ENCODE measurements at regions not wholly inside any gene's neighbourhood (a gene's known extent, or its start where the extent isn't known, plus 50 kb on each side); places are given as distances from the start of the nearest gene placed in this dataset.

DNA sequence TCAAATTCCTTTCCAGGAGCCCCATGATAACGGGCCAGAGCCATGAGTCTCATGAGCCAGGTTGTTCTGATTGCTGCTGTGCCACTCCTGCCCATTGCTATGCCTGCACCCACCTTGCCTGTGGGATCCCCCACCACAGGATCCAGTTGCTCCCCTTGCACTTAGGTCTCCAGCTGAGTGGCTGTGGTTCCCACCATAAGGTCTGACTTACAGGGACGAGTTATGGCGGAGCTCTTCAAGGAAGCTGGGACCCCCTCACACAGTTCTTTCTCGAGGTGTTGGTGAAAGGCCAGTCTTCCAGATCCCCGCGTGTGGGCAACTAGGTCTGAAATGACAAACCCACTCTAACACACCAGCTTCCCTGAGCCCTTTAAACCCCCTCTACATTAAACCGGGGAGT is 111.9 kb upstream of the C14orf180 start:
- H3K79me2 ChIP-seq (ENCODE audit: control insufficient read depth, insufficient read depth, low read length) = no peaks in the 10 kb centered on the region
- H3K4me1 ChIP-seq (ENCODE audit: control insufficient read depth, extremely low read depth, insufficient read depth, low read length) = no peaks in the 10 kb centered on the region
- no peak overlapping the region for H3K27ac ChIP-seq (ENCODE audit: control insufficient read depth, insufficient read depth, low read length)
- H3K9ac ChIP-seq (ENCODE audit: control insufficient read depth, extremely low read depth, insufficient read depth, low read length) = no peak overlapping the region
- no peak overlapping the region for H3K4me3 ChIP-seq (ENCODE audit: control insufficient read depth in 2 of 3, extremely low read depth in 1 of 3, insufficient read depth in 2 of 3, low read depth in 1 of 3, low read length in 3 of 3)
- no peak for TF ChIP-seq EZH2 (IDR thresholded peaks at IDR 0.05; ENCODE audit: low read length)
- TF ChIP-seq, protein P1, sequence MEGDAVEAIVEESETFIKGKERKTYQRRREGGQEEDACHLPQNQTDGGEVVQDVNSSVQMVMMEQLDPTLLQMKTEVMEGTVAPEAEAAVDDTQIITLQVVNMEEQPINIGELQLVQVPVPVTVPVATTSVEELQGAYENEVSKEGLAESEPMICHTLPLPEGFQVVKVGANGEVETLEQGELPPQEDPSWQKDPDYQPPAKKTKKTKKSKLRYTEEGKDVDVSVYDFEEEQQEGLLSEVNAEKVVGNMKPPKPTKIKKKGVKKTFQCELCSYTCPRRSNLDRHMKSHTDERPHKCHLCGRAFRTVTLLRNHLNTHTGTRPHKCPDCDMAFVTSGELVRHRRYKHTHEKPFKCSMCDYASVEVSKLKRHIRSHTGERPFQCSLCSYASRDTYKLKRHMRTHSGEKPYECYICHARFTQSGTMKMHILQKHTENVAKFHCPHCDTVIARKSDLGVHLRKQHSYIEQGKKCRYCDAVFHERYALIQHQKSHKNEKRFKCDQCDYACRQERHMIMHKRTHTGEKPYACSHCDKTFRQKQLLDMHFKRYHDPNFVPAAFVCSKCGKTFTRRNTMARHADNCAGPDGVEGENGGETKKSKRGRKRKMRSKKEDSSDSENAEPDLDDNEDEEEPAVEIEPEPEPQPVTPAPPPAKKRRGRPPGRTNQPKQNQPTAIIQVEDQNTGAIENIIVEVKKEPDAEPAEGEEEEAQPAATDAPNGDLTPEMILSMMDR (optimal IDR thresholded peaks at IDR 0.05 in 1 of 3, IDR thresholded peaks at IDR 0.05 in 1 of 3, conservative IDR thresholded peaks at IDR 0.05 in 1 of 3; ENCODE audit: extremely low read depth in 1 of 3, insufficient read depth in 2 of 3, low read length in 3 of 3) = no peak
- H4K20me1 ChIP-seq (ENCODE audit: control insufficient read depth, extremely low read depth, insufficient read depth, low read length) = no peaks in the 10 kb centered on the region
- H3K27me3 ChIP-seq (ENCODE audit: control insufficient read depth, extremely low read depth, insufficient read depth, low read length) = no peaks in the 10 kb centered on the region
- H3K9me3 ChIP-seq (ENCODE audit: control insufficient read depth, low read depth, low read length) = no peaks in the 10 kb centered on the region
- DNase-seq (ENCODE audit: low read depth, low spot score) (no peak), FAIRE-seq (no peak)
- H3K36me3 ChIP-seq (ENCODE audit: control insufficient read depth in 2 of 2, extremely low read depth in 1 of 2, insufficient read depth in 2 of 2, low read length in 2 of 2) = no peaks in the 10 kb centered on the region
- no peak overlapping the region for H3K4me2 ChIP-seq (ENCODE audit: control insufficient read depth, extremely low read depth, insufficient read depth, low read depth, low read length)
- no peaks in the 10 kb centered on the region for H3K9me1 ChIP-seq (ENCODE audit: control insufficient read depth, extremely low read depth, insufficient read depth, low read length)
- H2AFZ ChIP-seq (ENCODE audit: control insufficient read depth, low read length) = no peak overlapping the region
- dilution Hi-C loops (cut with MboI; ENCODE audit: extremely low pct_ligation_motif_present, low sequenced_read_pairs) = no loop called here

DNA sequence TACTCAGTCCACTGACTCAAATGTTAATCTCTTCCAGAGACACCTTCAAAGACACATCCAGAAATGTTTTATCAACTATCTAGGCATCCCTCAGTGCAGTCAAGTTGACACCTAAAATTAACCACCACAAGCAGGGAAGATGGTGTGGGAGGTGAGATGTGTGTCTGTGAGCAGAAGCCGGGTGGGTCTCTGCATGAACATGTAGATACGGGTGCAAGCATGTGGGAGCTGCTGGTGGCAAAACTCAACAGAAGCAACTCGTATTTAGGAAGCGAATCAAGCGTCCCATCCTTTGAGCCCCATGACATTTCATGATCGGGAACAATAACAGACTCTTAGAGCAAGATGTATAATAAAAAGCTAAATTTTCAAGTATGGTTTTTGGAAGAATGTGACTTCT is 110.0 kb upstream of the C14orf180 start:
- no peak for DNase-seq (ENCODE audit: low read depth, low spot score)
- no peak overlapping the region for H3K27ac ChIP-seq (ENCODE audit: control insufficient read depth, insufficient read depth, low read length)
- no peak overlapping the region for H3K4me3 ChIP-seq (ENCODE audit: control insufficient read depth in 2 of 3, extremely low read depth in 1 of 3, insufficient read depth in 2 of 3, low read depth in 1 of 3, low read length in 3 of 3)
- H3K9ac ChIP-seq (ENCODE audit: control insufficient read depth, extremely low read depth, insufficient read depth, low read length) = no peak overlapping the region
- H3K36me3 ChIP-seq (ENCODE audit: control insufficient read depth in 2 of 2, extremely low read depth in 1 of 2, insufficient read depth in 2 of 2, low read length in 2 of 2) = no peaks in the 10 kb centered on the region
- TF ChIP-seq, protein P1 (optimal IDR thresholded peaks at IDR 0.05 in 1 of 3, IDR thresholded peaks at IDR 0.05 in 1 of 3, conservative IDR thresholded peaks at IDR 0.05 in 1 of 3; ENCODE audit: extremely low read depth in 1 of 3, insufficient read depth in 2 of 3, low read length in 3 of 3) = no peak
- no peak for TF ChIP-seq EZH2 (IDR thresholded peaks at IDR 0.05; ENCODE audit: low read length)
- H3K9me1 ChIP-seq (ENCODE audit: control insufficient read depth, extremely low read depth, insufficient read depth, low read length) = no peaks in the 10 kb centered on the region
- no peaks in the 10 kb centered on the region for H3K9me3 ChIP-seq (ENCODE audit: control insufficient read depth, low read depth, low read length)
- dilution Hi-C loops (cut with MboI; ENCODE audit: extremely low pct_ligation_motif_present, low sequenced_read_pairs) = no loop called here
- no peak overlapping the region for H3K4me2 ChIP-seq (ENCODE audit: control insufficient read depth, extremely low read depth, insufficient read depth, low read depth, low read length)
- no peak overlapping the region for H2AFZ ChIP-seq (ENCODE audit: control insufficient read depth, low read length)
- no peaks in the 10 kb centered on the region for H4K20me1 ChIP-seq (ENCODE audit: control insufficient read depth, extremely low read depth, insufficient read depth, low read length)
- FAIRE-seq = no peak
- H3K79me2 ChIP-seq (ENCODE audit: control insufficient read depth, insufficient read depth, low read length) = no peaks in the 10 kb centered on the region
- H3K27me3 ChIP-seq (ENCODE audit: control insufficient read depth, extremely low read depth, insufficient read depth, low read length) = no peaks in the 10 kb centered on the region
- no peaks in the 10 kb centered on the region for H3K4me1 ChIP-seq (ENCODE audit: control insufficient read depth, extremely low read depth, insufficient read depth, low read length)
